PC-9 (cell line): ENCODE measurements at regions not wholly inside any gene's neighbourhood (a gene's known extent, or its start where the extent isn't known, plus 50 kb on each side); places are given as distances from the start of the nearest gene placed in this dataset.
A peak's percentile ranks its signal among the peaks of the same experiment; 100 is the strongest.

Experiments
- BruUV-seq: library from RNA; stranded (reverse); fragments of 400-500 nt; replicated peaks from 2 replicates; lab custom pipeline; 2021; lab: Mats Ljungman, UMichigan
- CTCF ChIA-PET: fragments of 300-600 bp; sonication (Branson Sonifier 250); formaldehyde crosslinking; loops from one replicate; lab custom pipeline; 2022; ENCODE audit warnings: antibody characterized with exemption; lab: Charles Lee
- POLR2A ChIA-PET: fragments of 300-600 bp; sonication (Branson Sonifier 250); formaldehyde crosslinking; loops from one replicate; lab custom pipeline; 2022; ENCODE audit warnings: antibody characterized with exemption; ENCODE audit not compliant: unreplicated experiment; lab: Charles Lee
- DNase-seq, 2 experiments: peaks; one replicate each; pipeline versions ENCODE4 v3.0.0 to v3.0.0-alpha.2; 2015 to 2022; ENCODE audit warnings: mixed read lengths in 1 of 2
- H2AFZ ChIP-seq: fragments of 200-600 bp; sonication (generic); 2 replicates; pipeline ENCODE4 v1.8.1; 2017; ENCODE audit warnings: antibody characterized with exemption
- H3F3A ChIP-seq: fragments of 200-600 bp; sonication (generic); 2 replicates; pipeline ENCODE4 v1.8.1; 2017; ENCODE audit warnings: antibody characterized with exemption, mild to moderate bottlenecking, low read depth; ENCODE audit not compliant: insufficient read depth
- H3K27ac ChIP-seq: fragments of 200-600 bp; sonication (generic); 2 replicates; pipeline ENCODE4 v1.6.1; 2016; ENCODE audit warnings: mixed run types
- H3K27me3 ChIP-seq: fragments of 200-600 bp; sonication (generic); 2 replicates; pipeline ENCODE4 v1.6.1; 2016; ENCODE audit warnings: low read depth, mixed run types; ENCODE audit not compliant: insufficient read depth
- H3K36me3 ChIP-seq: fragments of 200-600 bp; sonication (generic); 2 replicates; pipeline ENCODE4 v1.6.1; 2016; ENCODE audit warnings: low read depth, mixed run types
- H3K4me1 ChIP-seq: fragments of 200-600 bp; sonication (generic); replicated peaks from 2 replicates; pipeline ENCODE4 v1.6.1; 2016; ENCODE audit warnings: mixed run types; ENCODE audit not compliant: insufficient read depth
- H3K4me2 ChIP-seq: fragments of 200-600 bp; sonication (generic); 2 replicates; pipeline ENCODE4 v1.6.1; 2017; ENCODE audit warnings: mixed run types
- H3K4me3 ChIP-seq: fragments of 200-600 bp; sonication (generic); 2 replicates; pipeline ENCODE4 v1.6.1; 2016; ENCODE audit warnings: mixed run types
- H3K79me2 ChIP-seq: fragments of 200-600 bp; sonication (generic); 2 replicates; pipeline ENCODE4 v1.6.1; 2017; ENCODE audit warnings: low read depth, mixed run types
- H3K9me2 ChIP-seq: fragments of 200-600 bp; sonication (generic); 2 replicates; pipeline ENCODE4 v1.8.1; 2017; ENCODE audit warnings: mild to moderate bottlenecking; ENCODE audit not compliant: insufficient read depth
- H3K9me3 ChIP-seq: fragments of 200-600 bp; sonication (generic); 2 replicates; pipeline ENCODE4 v1.8.1; 2016; ENCODE audit warnings: low read depth; ENCODE audit not compliant: insufficient read depth
- H4K20me1 ChIP-seq: fragments of 200-600 bp; sonication (generic); 2 replicates; pipeline ENCODE4 v1.8.1; 2017; ENCODE audit not compliant: insufficient read depth
- EZH2 ChIP-seq: fragments of 200-600 bp; sonication (generic); IDR thresholded peaks from 2 replicates; pipeline ENCODE4 v1.8.0; 2017; ENCODE audit warnings: antibody characterized with exemption, low read depth
- intact Hi-C: fragments of 100-400 bp; cut with micrococcal nuclease; formaldehyde crosslinking; loops from one replicate; pipeline ENCODE4 v1.10.0; 2022; ENCODE audit not compliant: unreplicated experiment
- TF ChIP-seq, protein P1 (sequence below): fragments of 200-600 bp; sonication (generic); conservative IDR thresholded peaks from 2 replicates; pipeline ENCODE4 v1.6.1; 2017; ENCODE audit warnings: mixed run types, antibody characterized with exemption, mild to moderate bottlenecking, moderate library complexity

DNA sequence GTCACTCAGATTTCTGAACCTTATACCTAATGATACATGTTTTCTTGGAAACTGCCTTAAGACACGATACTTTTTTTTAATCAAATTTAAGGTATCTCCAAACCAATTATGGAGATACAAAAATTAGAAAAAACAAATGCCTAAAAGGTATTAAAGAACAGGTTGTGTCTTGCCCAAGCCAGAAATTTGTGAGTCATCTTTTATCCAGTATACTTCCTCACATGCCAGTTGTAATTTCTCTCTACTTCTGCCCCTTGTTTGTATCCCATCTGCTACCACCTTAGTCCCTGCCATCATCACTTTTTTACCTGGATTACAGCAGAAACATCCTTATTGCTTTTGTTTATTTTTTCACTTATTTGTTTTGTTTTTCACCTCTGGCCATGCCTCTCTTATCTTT is 571.2 kb upstream of the DAB2 start:
- H3K79me2 ChIP-seq: no peaks in the 10 kb centered on the region
- no peak for TF ChIP-seq EZH2
- TF ChIP-seq, protein P1, sequence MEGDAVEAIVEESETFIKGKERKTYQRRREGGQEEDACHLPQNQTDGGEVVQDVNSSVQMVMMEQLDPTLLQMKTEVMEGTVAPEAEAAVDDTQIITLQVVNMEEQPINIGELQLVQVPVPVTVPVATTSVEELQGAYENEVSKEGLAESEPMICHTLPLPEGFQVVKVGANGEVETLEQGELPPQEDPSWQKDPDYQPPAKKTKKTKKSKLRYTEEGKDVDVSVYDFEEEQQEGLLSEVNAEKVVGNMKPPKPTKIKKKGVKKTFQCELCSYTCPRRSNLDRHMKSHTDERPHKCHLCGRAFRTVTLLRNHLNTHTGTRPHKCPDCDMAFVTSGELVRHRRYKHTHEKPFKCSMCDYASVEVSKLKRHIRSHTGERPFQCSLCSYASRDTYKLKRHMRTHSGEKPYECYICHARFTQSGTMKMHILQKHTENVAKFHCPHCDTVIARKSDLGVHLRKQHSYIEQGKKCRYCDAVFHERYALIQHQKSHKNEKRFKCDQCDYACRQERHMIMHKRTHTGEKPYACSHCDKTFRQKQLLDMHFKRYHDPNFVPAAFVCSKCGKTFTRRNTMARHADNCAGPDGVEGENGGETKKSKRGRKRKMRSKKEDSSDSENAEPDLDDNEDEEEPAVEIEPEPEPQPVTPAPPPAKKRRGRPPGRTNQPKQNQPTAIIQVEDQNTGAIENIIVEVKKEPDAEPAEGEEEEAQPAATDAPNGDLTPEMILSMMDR: no peak
- intact Hi-C loops: no loop called here
- no peaks in the 10 kb centered on the region for H3F3A ChIP-seq
- no peaks in the 10 kb centered on the region for H3K36me3 ChIP-seq
- H3K4me1 ChIP-seq: no peaks in the 10 kb centered on the region
- BruUV-seq: no TSS peak
- no peak overlapping the region for H3K4me2 ChIP-seq
- H2AFZ ChIP-seq: no peak overlapping the region
- no peak overlapping the region for H3K27ac ChIP-seq
- CTCF ChIA-PET: no interaction called here
- H3K9me3 ChIP-seq: no peaks in the 10 kb centered on the region
- H3K9me2 ChIP-seq: no peaks in the 10 kb centered on the region; the same call in 1 of the 2 replicates
- H3K4me3 ChIP-seq: no peak overlapping the region
- no peaks in the 10 kb centered on the region for H4K20me1 ChIP-seq
- no peaks in the 10 kb centered on the region for H3K27me3 ChIP-seq
- DNase-seq: no peak
- POLR2A ChIA-PET: no interaction called here

DNA sequence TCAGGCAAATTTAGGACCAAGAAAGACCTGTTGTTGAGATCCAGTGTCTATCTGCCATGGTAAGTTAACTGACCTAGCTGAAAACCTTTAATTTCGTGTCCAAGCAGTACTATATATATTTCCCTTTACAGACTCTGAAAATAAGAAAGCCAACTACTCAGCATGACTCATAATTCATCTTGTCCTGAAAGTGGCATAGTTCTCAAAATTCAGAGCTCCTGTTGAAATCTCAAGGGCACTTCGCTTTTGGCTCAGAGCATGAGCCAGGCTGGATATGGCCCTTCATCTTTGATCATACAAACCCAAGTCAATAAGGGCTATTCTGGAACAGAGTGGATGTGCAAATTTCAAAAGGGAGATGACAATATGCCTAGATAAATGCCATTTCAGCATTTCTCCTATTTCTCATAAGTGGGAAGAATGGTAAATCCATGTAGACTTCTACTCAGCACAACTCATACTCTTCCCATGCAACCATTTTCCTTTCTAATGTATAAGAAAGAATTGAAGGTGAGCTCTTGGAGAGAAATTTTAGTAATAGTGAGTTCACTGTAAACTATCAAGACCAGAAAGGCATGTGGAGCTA is 567.9 kb upstream of the DAB2 start:
- Histone ChIP-seq H3F3A (no peaks in the 10 kb centered on the region), H3K27me3 (no peaks in the 10 kb centered on the region), H3K4me1 (no peaks in the 10 kb centered on the region), H3K27ac (no peak overlapping the region), H3K4me3 (no peak overlapping the region), H2AFZ (no peak overlapping the region), H3K36me3 (no peaks in the 10 kb centered on the region), H3K4me2 (no peak overlapping the region), H3K79me2 (no peaks in the 10 kb centered on the region), H4K20me1 (no peaks in the 10 kb centered on the region), H3K9me2 (no peaks in the 10 kb centered on the region; the same call in 1 of the 2 replicates), H3K9me3 (no peaks in the 10 kb centered on the region)
- no peak for DNase-seq
- TF ChIP-seq EZH2: no peak
- TF ChIP-seq, protein P1: no peak
- no TSS peak for BruUV-seq
- CTCF ChIA-PET: no interaction called here
- intact Hi-C loops: no loop called here
- POLR2A ChIA-PET: no interaction called here

DNA sequence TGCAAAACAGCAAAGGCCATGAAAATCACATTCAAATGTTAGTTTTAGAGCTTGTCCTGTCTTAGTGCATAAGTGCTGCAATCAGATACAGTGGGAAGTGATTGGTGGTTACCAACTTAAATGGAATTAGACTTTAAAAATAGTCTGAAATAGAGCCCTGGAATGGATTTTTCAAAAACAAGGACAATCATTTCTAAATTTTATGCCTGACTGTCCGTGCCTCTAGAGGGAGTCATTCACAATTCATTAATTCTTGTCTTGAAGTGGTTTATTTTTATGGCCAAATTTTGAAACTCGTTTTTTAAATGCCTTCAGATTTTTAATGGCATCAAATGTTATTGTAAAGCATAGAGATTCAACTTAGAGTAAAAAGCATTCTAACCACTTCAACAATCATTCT is 561.8 kb upstream of the DAB2 start:
- no peaks in the 10 kb centered on the region for H3K36me3 ChIP-seq
- H3K9me2 ChIP-seq: no peaks in the 10 kb centered on the region
- no peak overlapping the region for H2AFZ ChIP-seq
- TF ChIP-seq, protein P1: peak; percentile 39
- no peak for TF ChIP-seq EZH2
- no peak overlapping the region for H3K4me3 ChIP-seq
- H4K20me1 ChIP-seq: no peaks in the 10 kb centered on the region
- no peaks in the 10 kb centered on the region for H3K27me3 ChIP-seq
- intact Hi-C loops: no loop called here
- ChIA-PET CTCF (no interaction called here), POLR2A (interaction anchor here (0.7 kb wide), 1 partner anchor 371 kb away, joined by 4 read pairs; no protein-coding TSS in a partner anchor)
- no peak for DNase-seq
- H3F3A ChIP-seq: no peaks in the 10 kb centered on the region
- H3K4me1 ChIP-seq: no peaks in the 10 kb centered on the region
- H3K27ac ChIP-seq: no peak overlapping the region
- H3K79me2 ChIP-seq: no peaks in the 10 kb centered on the region
- no TSS peak for BruUV-seq
- H3K4me2 ChIP-seq: no peak overlapping the region
- no peaks in the 10 kb centered on the region for H3K9me3 ChIP-seq
